CD4-positive, alpha-beta T cell (primary cell): ENCODE measurements at regions not wholly inside any gene's neighbourhood (a gene's known extent, or its start where the extent isn't known, plus 50 kb on each side); places are given as distances from the start of the nearest gene placed in this dataset. TPM values are rescaled to one million over a fixed set of nuclear protein-coding genes. Genes with fewer than 3 reads are reported as not detected.
A peak's percentile ranks its signal among the peaks of the same experiment; 100 is the strongest.

Experiments
- ATAC-seq: fragments of 200-7000 bp; cut with Tn5 transposase; one replicate; pipeline ENCODE4 v1.10.0; 2022; ENCODE audit warnings: mild to moderate bottlenecking; ENCODE audit not compliant: poor library complexity
- CTCF ChIA-PET: fragments of 350-600 bp; sonication (Branson Sonifier 250); formaldehyde crosslinking; loops from one replicate; lab custom pipeline; 2021; ENCODE audit warnings: antibody characterized with exemption, inconsistent platforms; lab: Charles Lee
- POLR2A ChIA-PET: fragments of 350-600 bp; sonication (Branson Sonifier 250); formaldehyde crosslinking; loops from one replicate; lab custom pipeline; 2021; ENCODE audit warnings: antibody characterized with exemption, inconsistent platforms; lab: Charles Lee
- DNase-seq, 14 experiments: peaks; one replicate each; pipeline ENCODE4 v3.0.0-alpha.2; 2013 to 2020; ENCODE audit warnings: mixed read lengths in 2 of 14
- H3K27ac ChIP-seq, 2 donors: one replicate each; pipeline versions ENCODE4 v1.5.1 to v1.7.0; 2013; ENCODE audit warnings: low read length in 2 of 2, low read depth in 1 of 2, mild to moderate bottlenecking in 1 of 2
- H3K27me3 ChIP-seq, 2 experiments: 1 replicate in 1 of 2; 2 replicates in 1 of 2; pipeline versions ENCODE4 v1.6.1 to v1.7.0; 2013; ENCODE audit warnings: low read length in 2 of 2, control low read depth in 1 of 2, mild to moderate bottlenecking in 1 of 2, moderate library complexity in 1 of 2; ENCODE audit not compliant: insufficient read depth in 2 of 2, control insufficient read depth in 1 of 2
- H3K36me3 ChIP-seq: one replicate; pipeline ENCODE4 v1.6.1; 2013; ENCODE audit warnings: low read length, control low read depth; ENCODE audit not compliant: insufficient read depth
- H3K4me1 ChIP-seq: one replicate; pipeline ENCODE4 v1.6.1; 2013; ENCODE audit warnings: low read length, control low read depth; ENCODE audit not compliant: insufficient read depth
- H3K4me3 ChIP-seq: one replicate; pipeline ENCODE4 v1.5.1; 2013; ENCODE audit warnings: mild to moderate bottlenecking, low read length, moderate library complexity
- H3K9me3 ChIP-seq, 2 experiments: 1 replicate in 1 of 2; 2 replicates in 1 of 2; pipeline versions ENCODE4 v1.6.1 to v1.7.0; 2013; ENCODE audit warnings: low read length in 2 of 2, mild to moderate bottlenecking in 2 of 2, control low read depth in 1 of 2, moderate library complexity in 1 of 2; ENCODE audit not compliant: control insufficient read depth in 1 of 2, insufficient read depth in 1 of 2
- H3K27ac Mint-ChIP-seq: one replicate; pipeline ENCODE4 v1.8.0; 2020; ENCODE audit warnings: mixed read lengths
- H3K27me3 Mint-ChIP-seq: one replicate; pipeline ENCODE4 v1.8.0; 2021; ENCODE audit warnings: mixed read lengths
- H3K36me3 Mint-ChIP-seq: one replicate; pipeline ENCODE4 v1.8.0; 2021; ENCODE audit warnings: low read depth, mixed read lengths
- H3K4me1 Mint-ChIP-seq: one replicate; pipeline ENCODE4 v1.8.0; 2021; ENCODE audit warnings: low read depth, mixed read lengths
- H3K4me3 Mint-ChIP-seq: one replicate; pipeline ENCODE4 v1.8.0; 2020; ENCODE audit warnings: mild to moderate bottlenecking, mixed read lengths
- H3K9me3 Mint-ChIP-seq: one replicate; pipeline ENCODE4 v1.8.0; 2020; ENCODE audit warnings: mixed read lengths
- CTCF ChIP-seq: fragments of 200-600 bp; IDR thresholded peaks from one replicate; pipeline ENCODE4 v1.8.0; 2022; ENCODE audit warnings: antibody characterized with exemption, mild to moderate bottlenecking
- intact Hi-C, 2 experiments: fragments of 100-400 bp; cut with DNase I in 1 of 2; cut with micrococcal nuclease in 1 of 2; formaldehyde crosslinking; loops; one replicate each; pipeline versions ENCODE4 v1.15.1 to v1.9.0; 2023 to 2025; cut with DNase I, micrococcal nuclease
- microRNA-seq: library from miRNA; unstranded; fragments of <30 nt; microRNA quantifications from one replicate; pipeline ENCODE4 v1.2.0, GENCODE V29; 2021; ENCODE audit warnings: borderline microRNAs expressed, borderline replicate concordance

- Mint-ChIP-seq H3K36me3 (peaks cover 3% of the 10 kb centered on the region), H3K4me3 (no peak overlapping the region), H3K9me3 (no peaks in the 10 kb centered on the region), H3K27me3 (no peaks in the 10 kb centered on the region), H3K4me1 (peaks cover 11% of the 10 kb centered on the region), H3K27ac (no peak overlapping the region)
- Histone ChIP-seq H3K4me1 (no peaks in the 10 kb centered on the region), H3K27ac (no peak overlapping the region), H3K36me3 (no peaks in the 10 kb centered on the region), H3K4me3 (no peak overlapping the region), H3K27me3 (no peaks in the 10 kb centered on the region), H3K9me3 (no peaks in the 10 kb centered on the region)
- TF ChIP-seq CTCF, result no peak
- ChIA-PET CTCF (no interaction called here), POLR2A (no interaction called here)
- DNase-seq (no peak), ATAC-seq (no peak)
- intact Hi-C loops, result no loop called here
These were observed 52.7 kb upstream of the ITGA4 start for GRCh38 chr2:181404472-181404871.

GRCh38 chr2:181407171-181407570 is 50.0 kb upstream of the ITGA4 start:
- ATAC-seq, result no peak
- H3K27ac Mint-ChIP-seq, result no peak overlapping the region
- Histone ChIP-seq H3K9me3 (no peaks in the 10 kb centered on the region), H3K4me3 (no peak overlapping the region), H3K27me3 (no peaks in the 10 kb centered on the region), H3K36me3 (no peaks in the 10 kb centered on the region), H3K4me1 (no peaks in the 10 kb centered on the region), H3K27ac (no peak overlapping the region)
- intact Hi-C loops, result no loop called here
- ChIA-PET CTCF (interaction anchor here (0.8 kb wide), 1 partner anchor 308 kb away, joined by 3 read pairs; no protein-coding TSS in a partner anchor), POLR2A (no interaction called here)
- H3K36me3 Mint-ChIP-seq, result peaks cover 5% of the 10 kb centered on the region
- DNase-seq, result peak in 1 of 14 experiments; percentile 16
- H3K4me3 Mint-ChIP-seq, result no peak overlapping the region
- no peak for TF ChIP-seq CTCF
- no peaks in the 10 kb centered on the region for H3K9me3 Mint-ChIP-seq
- no peaks in the 10 kb centered on the region for H3K27me3 Mint-ChIP-seq
- peaks cover 11% of the 10 kb centered on the region for H3K4me1 Mint-ChIP-seq

Small RNAs in the stretch of these regions (microRNA-seq; reads per million reads assigned to microRNA genes)
- not detected for gene MIR4437
